OCI-LY7 (cell line): ENCODE measurements at regions not wholly inside any gene's neighbourhood (a gene's known extent, or its start where the extent isn't known, plus 50 kb on each side); places are given as distances from the start of the nearest gene placed in this dataset.

Experiments
- EZH2phosphoT487 ChIP-seq: fragments of 200-600 bp; sonication (generic); IDR thresholded peaks from 2 replicates; pipeline ENCODE4 v1.6.1; 2018; ENCODE audit warnings: low read depth, borderline replicate concordance, mild to moderate bottlenecking, mixed run types, antibody characterized with exemption, low read length, moderate library complexity, mixed read lengths
- TF ChIP-seq, protein P1 (sequence below): fragments of 200-600 bp; sonication (generic); conservative IDR thresholded peaks from 2 replicates; pipeline ENCODE4 v1.5.1; 2014; ENCODE audit warnings: mild to moderate bottlenecking, antibody characterized with exemption, low read length, moderate library complexity, mixed read lengths

DNA sequence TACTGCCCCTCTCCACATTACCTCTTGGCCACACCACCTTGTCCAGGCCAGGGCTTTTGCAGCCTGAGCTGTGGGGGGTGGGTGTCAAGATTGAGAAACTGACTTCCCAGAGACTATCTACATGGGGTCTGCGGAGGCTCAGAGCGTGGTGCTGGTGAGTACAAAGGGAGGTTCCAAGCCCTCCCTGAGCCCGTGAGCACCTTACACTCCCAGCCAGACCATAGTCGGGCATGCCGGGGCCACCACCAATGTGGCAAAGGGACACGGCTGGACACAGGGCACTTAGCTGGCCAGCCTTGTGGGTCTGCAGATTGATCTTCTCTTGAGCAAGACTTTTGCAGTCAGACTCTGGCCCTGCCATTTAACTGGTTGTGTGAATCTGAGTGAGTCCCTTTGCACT lies 74.1 kb upstream of the GATA2 start:
- TF ChIP-seq, protein P1, sequence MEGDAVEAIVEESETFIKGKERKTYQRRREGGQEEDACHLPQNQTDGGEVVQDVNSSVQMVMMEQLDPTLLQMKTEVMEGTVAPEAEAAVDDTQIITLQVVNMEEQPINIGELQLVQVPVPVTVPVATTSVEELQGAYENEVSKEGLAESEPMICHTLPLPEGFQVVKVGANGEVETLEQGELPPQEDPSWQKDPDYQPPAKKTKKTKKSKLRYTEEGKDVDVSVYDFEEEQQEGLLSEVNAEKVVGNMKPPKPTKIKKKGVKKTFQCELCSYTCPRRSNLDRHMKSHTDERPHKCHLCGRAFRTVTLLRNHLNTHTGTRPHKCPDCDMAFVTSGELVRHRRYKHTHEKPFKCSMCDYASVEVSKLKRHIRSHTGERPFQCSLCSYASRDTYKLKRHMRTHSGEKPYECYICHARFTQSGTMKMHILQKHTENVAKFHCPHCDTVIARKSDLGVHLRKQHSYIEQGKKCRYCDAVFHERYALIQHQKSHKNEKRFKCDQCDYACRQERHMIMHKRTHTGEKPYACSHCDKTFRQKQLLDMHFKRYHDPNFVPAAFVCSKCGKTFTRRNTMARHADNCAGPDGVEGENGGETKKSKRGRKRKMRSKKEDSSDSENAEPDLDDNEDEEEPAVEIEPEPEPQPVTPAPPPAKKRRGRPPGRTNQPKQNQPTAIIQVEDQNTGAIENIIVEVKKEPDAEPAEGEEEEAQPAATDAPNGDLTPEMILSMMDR = no peak
- TF ChIP-seq EZH2phosphoT487 = no peak
